Neural cell (in vitro differentiated cells): ENCODE measurements at regions not wholly inside any gene's neighbourhood (a gene's known extent, or its start where the extent isn't known, plus 50 kb on each side); places are given as distances from the start of the nearest gene placed in this dataset.

ENCODE experiments used
- H2AFZ ChIP-seq: fragments of 200-600, 300-800 bp; sonication (generic), shearing (Covaris generic); 2 replicates; pipeline ENCODE4 v1.6.0; 2014; ENCODE audit warnings: low read depth, mild to moderate bottlenecking, antibody characterized with exemption, low read length, moderate library complexity
- H3F3A ChIP-seq: fragments of 200-600 bp; shearing (Covaris generic); 2 replicates; pipeline ENCODE4 v1.6.1; 2016; ENCODE audit warnings: mild to moderate bottlenecking, moderate library complexity, mixed read lengths, antibody characterized with exemption, low read length; ENCODE audit not compliant: insufficient read depth, poor library complexity, severe bottlenecking
- H3K27ac ChIP-seq: fragments of 200-600, 300-800 bp; sonication (generic), shearing (Covaris generic); 2 replicates; pipeline ENCODE4 v1.5.1; 2014; ENCODE audit warnings: mild to moderate bottlenecking, low read length, moderate library complexity
- H3K27me3 ChIP-seq: fragments of 300-800, 200-600 bp; sonication (generic), shearing (Covaris generic); 2 replicates; pipeline ENCODE4 v1.6.0; 2014; ENCODE audit warnings: mild to moderate bottlenecking, low read depth, low read length, moderate library complexity; ENCODE audit not compliant: insufficient read depth
- H3K36me3 ChIP-seq: fragments of 300-800, 200-600 bp; sonication (generic), shearing (Covaris generic); 2 replicates; pipeline ENCODE4 v1.5.1; 2014; ENCODE audit warnings: mild to moderate bottlenecking, antibody characterized with exemption, low read length, moderate library complexity; ENCODE audit not compliant: insufficient read depth
- H3K4me2 ChIP-seq: fragments of 300-800, 200-600 bp; sonication (generic), shearing (Covaris generic); 2 replicates; pipeline ENCODE4 v1.6.0; 2014; ENCODE audit warnings: mild to moderate bottlenecking, low read length
- H3K4me3 ChIP-seq: fragments of 300-800, 200-600 bp; sonication (generic), shearing (Covaris generic); 2 replicates; pipeline ENCODE4 v1.5.1; 2014; ENCODE audit warnings: mild to moderate bottlenecking, low read length, moderate library complexity
- H3K79me2 ChIP-seq: fragments of 200-600 bp; shearing (Covaris generic); replicated peaks from 2 replicates; pipeline ENCODE4 v1.6.0; 2014; ENCODE audit warnings: mild to moderate bottlenecking, low read length, moderate library complexity; ENCODE audit not compliant: insufficient read depth
- H3K9ac ChIP-seq: fragments of 300-800, 200-600 bp; sonication (generic), shearing (Covaris generic); 2 replicates; pipeline ENCODE4 v1.6.1; 2016; ENCODE audit warnings: mild to moderate bottlenecking, low read length, mixed read lengths
- H3K9me2 ChIP-seq: fragments of 200-600 bp; shearing (Covaris generic); 2 replicates; pipeline ENCODE4 v1.6.1; 2016; ENCODE audit warnings: mild to moderate bottlenecking, low read length, mixed read lengths; ENCODE audit not compliant: insufficient read depth
- H3K9me3 ChIP-seq: fragments of 200-600, 300-800 bp; sonication (generic), shearing (Covaris generic); 2 replicates; pipeline ENCODE4 v1.6.1; 2016; ENCODE audit warnings: mild to moderate bottlenecking, mixed run types, low read length, moderate library complexity, mixed read lengths
- H4K20me1 ChIP-seq: fragments of 200-600 bp; shearing (Covaris generic); 2 replicates; pipeline ENCODE4 v1.6.1; 2016; ENCODE audit warnings: mild to moderate bottlenecking, mixed run types; ENCODE audit not compliant: insufficient read depth
- EP300 ChIP-seq: fragments of 450-650 bp; conservative IDR thresholded peaks from 2 replicates; pipeline ENCODE4 v1.6.1; 2014; ENCODE audit warnings: antibody characterized with exemption, mild to moderate bottlenecking, moderate library complexity; ENCODE audit not compliant: poor library complexity, severe bottlenecking
- EZH2 ChIP-seq: fragments of 200-600, 300-800 bp; shearing (Covaris generic), sonication (generic); IDR thresholded peaks from 2 replicates; pipeline ENCODE4 v1.6.1; 2014; ENCODE audit warnings: antibody characterized with exemption, low read length, borderline replicate concordance, mild to moderate bottlenecking; ENCODE audit not compliant: insufficient read depth, poor library complexity, severe bottlenecking
- MXI1 ChIP-seq: fragments of 450-650 bp; conservative IDR thresholded peaks from 2 replicates; pipeline ENCODE4 v1.6.1; 2014; ENCODE audit warnings: antibody characterized with exemption, mild to moderate bottlenecking; ENCODE audit not compliant: poor library complexity, severe bottlenecking
- POLR2AphosphoS5 ChIP-seq: IDR thresholded peaks from 2 replicates; pipeline ENCODE4 v1.6.1; 2012
- RAD21 ChIP-seq: fragments of 450-650 bp; conservative IDR thresholded peaks from 2 replicates; pipeline ENCODE4 v1.6.1; 2014; ENCODE audit warnings: antibody characterized with exemption, mild to moderate bottlenecking, moderate library complexity
- SMC3 ChIP-seq: fragments of 450-650 bp; conservative IDR thresholded peaks from 2 replicates; pipeline ENCODE4 v1.6.1; 2014; ENCODE audit warnings: antibody characterized with exemption, mild to moderate bottlenecking, moderate library complexity; ENCODE audit not compliant: poor library complexity
- TAF1 ChIP-seq: IDR thresholded peaks from 2 replicates; pipeline ENCODE4 v1.6.1; 2012; ENCODE audit warnings: low read depth
- TF ChIP-seq, protein P1 (sequence below): IDR thresholded peaks from 2 replicates; pipeline ENCODE4 v1.6.1; 2012; ENCODE audit warnings: borderline replicate concordance
- TF ChIP-seq, protein P2 (sequence below): fragments of 450-650 bp; IDR thresholded peaks from 2 replicates; pipeline ENCODE4 v1.5.1; 2014; ENCODE audit warnings: antibody characterized with exemption, mild to moderate bottlenecking, moderate library complexity; ENCODE audit not compliant: poor library complexity, severe bottlenecking

DNA sequence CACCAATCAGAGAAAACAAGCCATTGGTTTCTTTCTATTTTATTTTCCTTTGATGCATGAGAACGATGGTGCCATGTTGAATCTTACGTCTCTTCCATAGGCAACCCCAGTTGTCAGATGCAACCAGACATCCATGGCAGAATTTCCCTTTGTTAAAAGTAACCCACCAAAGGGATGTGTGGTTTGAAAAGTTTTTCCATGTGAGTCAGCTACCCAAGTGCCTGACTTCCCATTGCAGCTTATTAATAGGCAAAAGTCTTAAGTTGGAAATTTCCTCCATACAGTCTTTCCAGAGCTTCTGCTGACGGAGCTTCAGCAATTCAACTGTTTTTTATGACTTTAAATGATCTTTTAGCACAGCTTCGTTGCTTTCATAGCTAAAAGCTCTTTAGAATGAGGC is 73.8 kb upstream of the FAM216B start:
- no peak overlapping the region for H3K4me2 ChIP-seq

DNA sequence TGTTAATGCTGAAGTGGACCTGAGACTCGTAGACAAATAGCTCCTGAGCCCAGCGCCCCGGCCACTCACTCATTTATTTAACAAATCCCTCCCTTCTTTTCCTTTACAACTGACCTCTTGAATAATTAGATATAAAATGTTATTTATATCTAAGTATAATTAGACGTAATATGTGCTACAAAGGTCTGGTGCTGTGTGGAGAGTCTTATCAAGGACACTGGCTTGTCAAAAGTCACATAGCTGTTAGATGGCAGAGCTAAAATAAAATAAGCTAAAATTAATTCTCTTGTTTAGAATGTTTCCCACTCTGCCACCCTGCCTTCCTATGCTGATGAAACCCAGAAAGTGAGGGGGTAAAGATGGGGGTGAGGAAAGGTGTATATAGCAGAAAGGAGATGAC is 73.0 kb upstream of the FAM216B start:
- Histone ChIP-seq H2AFZ (no peak overlapping the region), H3F3A (no peaks in the 10 kb centered on the region), H3K9me2 (no peaks in the 10 kb centered on the region), H3K9ac (no peak overlapping the region), H3K27ac (no peak overlapping the region), H3K9me3 (no peaks in the 10 kb centered on the region), H3K36me3 (no peaks in the 10 kb centered on the region), H3K4me2 (no peak overlapping the region), H4K20me1 (no peaks in the 10 kb centered on the region), H3K27me3 (no peaks in the 10 kb centered on the region), H3K4me3 (no peak overlapping the region), H3K79me2 (no peaks in the 10 kb centered on the region)
- TF ChIP-seq TAF1 (no peak), SMC3 (no peak), EP300 (no peak), POLR2AphosphoS5 (no peak), RAD21 (no peak), MXI1 (no peak), EZH2 (no peak)
- TF ChIP-seq, protein P1, sequence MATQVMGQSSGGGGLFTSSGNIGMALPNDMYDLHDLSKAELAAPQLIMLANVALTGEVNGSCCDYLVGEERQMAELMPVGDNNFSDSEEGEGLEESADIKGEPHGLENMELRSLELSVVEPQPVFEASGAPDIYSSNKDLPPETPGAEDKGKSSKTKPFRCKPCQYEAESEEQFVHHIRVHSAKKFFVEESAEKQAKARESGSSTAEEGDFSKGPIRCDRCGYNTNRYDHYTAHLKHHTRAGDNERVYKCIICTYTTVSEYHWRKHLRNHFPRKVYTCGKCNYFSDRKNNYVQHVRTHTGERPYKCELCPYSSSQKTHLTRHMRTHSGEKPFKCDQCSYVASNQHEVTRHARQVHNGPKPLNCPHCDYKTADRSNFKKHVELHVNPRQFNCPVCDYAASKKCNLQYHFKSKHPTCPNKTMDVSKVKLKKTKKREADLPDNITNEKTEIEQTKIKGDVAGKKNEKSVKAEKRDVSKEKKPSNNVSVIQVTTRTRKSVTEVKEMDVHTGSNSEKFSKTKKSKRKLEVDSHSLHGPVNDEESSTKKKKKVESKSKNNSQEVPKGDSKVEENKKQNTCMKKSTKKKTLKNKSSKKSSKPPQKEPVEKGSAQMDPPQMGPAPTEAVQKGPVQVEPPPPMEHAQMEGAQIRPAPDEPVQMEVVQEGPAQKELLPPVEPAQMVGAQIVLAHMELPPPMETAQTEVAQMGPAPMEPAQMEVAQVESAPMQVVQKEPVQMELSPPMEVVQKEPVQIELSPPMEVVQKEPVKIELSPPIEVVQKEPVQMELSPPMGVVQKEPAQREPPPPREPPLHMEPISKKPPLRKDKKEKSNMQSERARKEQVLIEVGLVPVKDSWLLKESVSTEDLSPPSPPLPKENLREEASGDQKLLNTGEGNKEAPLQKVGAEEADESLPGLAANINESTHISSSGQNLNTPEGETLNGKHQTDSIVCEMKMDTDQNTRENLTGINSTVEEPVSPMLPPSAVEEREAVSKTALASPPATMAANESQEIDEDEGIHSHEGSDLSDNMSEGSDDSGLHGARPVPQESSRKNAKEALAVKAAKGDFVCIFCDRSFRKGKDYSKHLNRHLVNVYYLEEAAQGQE, result no peak
- TF ChIP-seq, protein P2, sequence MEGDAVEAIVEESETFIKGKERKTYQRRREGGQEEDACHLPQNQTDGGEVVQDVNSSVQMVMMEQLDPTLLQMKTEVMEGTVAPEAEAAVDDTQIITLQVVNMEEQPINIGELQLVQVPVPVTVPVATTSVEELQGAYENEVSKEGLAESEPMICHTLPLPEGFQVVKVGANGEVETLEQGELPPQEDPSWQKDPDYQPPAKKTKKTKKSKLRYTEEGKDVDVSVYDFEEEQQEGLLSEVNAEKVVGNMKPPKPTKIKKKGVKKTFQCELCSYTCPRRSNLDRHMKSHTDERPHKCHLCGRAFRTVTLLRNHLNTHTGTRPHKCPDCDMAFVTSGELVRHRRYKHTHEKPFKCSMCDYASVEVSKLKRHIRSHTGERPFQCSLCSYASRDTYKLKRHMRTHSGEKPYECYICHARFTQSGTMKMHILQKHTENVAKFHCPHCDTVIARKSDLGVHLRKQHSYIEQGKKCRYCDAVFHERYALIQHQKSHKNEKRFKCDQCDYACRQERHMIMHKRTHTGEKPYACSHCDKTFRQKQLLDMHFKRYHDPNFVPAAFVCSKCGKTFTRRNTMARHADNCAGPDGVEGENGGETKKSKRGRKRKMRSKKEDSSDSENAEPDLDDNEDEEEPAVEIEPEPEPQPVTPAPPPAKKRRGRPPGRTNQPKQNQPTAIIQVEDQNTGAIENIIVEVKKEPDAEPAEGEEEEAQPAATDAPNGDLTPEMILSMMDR, result no peak

More for the DNA sequence above, 73.8 kb upstream of the FAM216B start:
- H3F3A ChIP-seq, result no peaks in the 10 kb centered on the region
- H3K9me2 ChIP-seq, result no peaks in the 10 kb centered on the region
- no peaks in the 10 kb centered on the region for H3K27me3 ChIP-seq
- no peaks in the 10 kb centered on the region for H3K9me3 ChIP-seq
- no peak overlapping the region for H3K4me3 ChIP-seq
- H3K9ac ChIP-seq, result no peak overlapping the region
- H4K20me1 ChIP-seq, result no peaks in the 10 kb centered on the region
- TF ChIP-seq POLR2AphosphoS5 (no peak), RAD21 (no peak), TAF1 (no peak), SMC3 (no peak), EP300 (no peak), EZH2 (no peak), MXI1 (no peak)
- TF ChIP-seq, protein P2, result no peak
- TF ChIP-seq, protein P1, result no peak
- H3K27ac ChIP-seq, result no peak overlapping the region
- no peak overlapping the region for H2AFZ ChIP-seq
- H3K79me2 ChIP-seq, result no peaks in the 10 kb centered on the region
- H3K36me3 ChIP-seq, result no peaks in the 10 kb centered on the region
